GM12878 (cell line): ENCODE measurements at regions not wholly inside any gene's neighbourhood (a gene's known extent, or its start where the extent isn't known, plus 50 kb on each side); places are given as distances from the start of the nearest gene placed in this dataset.

ENCODE experiments used
- BHLHE40 ChIP-seq, 2 experiments: fragments of 450-650 bp in 1 of 2; IDR thresholded peaks; 2 replicates each; pipeline ENCODE4 v1.6.1; 2011 to 2017; ENCODE audit warnings: low read depth in 2 of 2, borderline replicate concordance in 1 of 2, improper control_type of control experiment in 1 of 2, low read length in 1 of 2, mild to moderate bottlenecking in 1 of 2
- MYC ChIP-seq: IDR thresholded peaks from 2 replicates; pipeline ENCODE4 v1.6.1; 2011; ENCODE audit warnings: mild to moderate bottlenecking, low read length, moderate library complexity, inconsistent platforms; ENCODE audit not compliant: insufficient read depth, insufficient replicate concordance, insufficient read length, severe bottlenecking
- NBN ChIP-seq: fragments of 450-650 bp; IDR thresholded peaks from 2 replicates; pipeline ENCODE4 v1.6.1; 2016
- SIN3A ChIP-seq: IDR thresholded peaks from 2 replicates; pipeline ENCODE4 v1.6.1; 2012; ENCODE audit warnings: low read depth, low read length, improper control_type of control experiment
- SP1 ChIP-seq: IDR thresholded peaks from one replicate; pipeline ENCODE4 v1.6.1; 2011; ENCODE audit warnings: low read depth, low read length
- SUZ12 ChIP-seq: fragments of 200-600 bp; sonication (generic); IDR thresholded peaks from one replicate; pipeline ENCODE4 v1.6.1; 2018; ENCODE audit warnings: antibody characterized with exemption, mild to moderate bottlenecking; ENCODE audit not compliant: unreplicated experiment
- TCF3 ChIP-seq: IDR thresholded peaks from 2 replicates; pipeline ENCODE4 v1.6.1; 2012; ENCODE audit warnings: low read depth, mild to moderate bottlenecking, low read length, borderline replicate concordance; ENCODE audit not compliant: insufficient read depth
- TF ChIP-seq, protein P1 (sequence below): fragments of 450-650 bp; IDR thresholded peaks from 2 replicates; pipeline ENCODE4 v1.6.1; 2017; ENCODE audit warnings: antibody characterized with exemption, mild to moderate bottlenecking, moderate library complexity
- TF ChIP-seq, protein P2 (sequence below), 3 experiments: IDR thresholded peaks in 2 of 3; conservative IDR thresholded peaks in 1 of 3; 2 replicates each; pipeline ENCODE4 v1.5.1; 2011; ENCODE audit warnings: low read depth in 3 of 3, low read length in 3 of 3, mild to moderate bottlenecking in 3 of 3, control low read depth in 2 of 3, moderate library complexity in 2 of 3, inconsistent platforms in 1 of 3, mixed read lengths in 1 of 3; ENCODE audit not compliant: control insufficient read depth in 2 of 3, insufficient read depth in 1 of 3; ENCODE audit errors: extremely low read depth in 1 of 3

DNA sequence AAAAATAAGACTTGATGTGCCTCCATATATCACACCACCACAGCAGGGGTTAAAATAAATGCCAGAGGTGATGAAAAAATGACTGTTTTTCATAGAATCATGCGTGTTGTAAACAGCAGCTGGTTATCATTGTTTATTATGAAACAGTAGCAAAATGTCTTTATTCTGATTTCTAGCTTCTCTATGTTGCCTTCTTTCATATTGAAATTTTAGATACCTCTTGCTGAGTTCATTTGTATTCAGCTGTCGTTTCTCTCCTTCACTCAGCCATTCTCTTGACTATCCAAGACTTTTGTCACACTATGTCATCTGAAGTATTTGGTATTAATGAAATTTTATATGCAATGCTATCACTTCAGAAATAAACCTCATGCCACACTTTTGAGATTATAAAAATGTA lies 465.0 kb downstream of the TAF11L14 start:
- TF ChIP-seq, protein P1, sequence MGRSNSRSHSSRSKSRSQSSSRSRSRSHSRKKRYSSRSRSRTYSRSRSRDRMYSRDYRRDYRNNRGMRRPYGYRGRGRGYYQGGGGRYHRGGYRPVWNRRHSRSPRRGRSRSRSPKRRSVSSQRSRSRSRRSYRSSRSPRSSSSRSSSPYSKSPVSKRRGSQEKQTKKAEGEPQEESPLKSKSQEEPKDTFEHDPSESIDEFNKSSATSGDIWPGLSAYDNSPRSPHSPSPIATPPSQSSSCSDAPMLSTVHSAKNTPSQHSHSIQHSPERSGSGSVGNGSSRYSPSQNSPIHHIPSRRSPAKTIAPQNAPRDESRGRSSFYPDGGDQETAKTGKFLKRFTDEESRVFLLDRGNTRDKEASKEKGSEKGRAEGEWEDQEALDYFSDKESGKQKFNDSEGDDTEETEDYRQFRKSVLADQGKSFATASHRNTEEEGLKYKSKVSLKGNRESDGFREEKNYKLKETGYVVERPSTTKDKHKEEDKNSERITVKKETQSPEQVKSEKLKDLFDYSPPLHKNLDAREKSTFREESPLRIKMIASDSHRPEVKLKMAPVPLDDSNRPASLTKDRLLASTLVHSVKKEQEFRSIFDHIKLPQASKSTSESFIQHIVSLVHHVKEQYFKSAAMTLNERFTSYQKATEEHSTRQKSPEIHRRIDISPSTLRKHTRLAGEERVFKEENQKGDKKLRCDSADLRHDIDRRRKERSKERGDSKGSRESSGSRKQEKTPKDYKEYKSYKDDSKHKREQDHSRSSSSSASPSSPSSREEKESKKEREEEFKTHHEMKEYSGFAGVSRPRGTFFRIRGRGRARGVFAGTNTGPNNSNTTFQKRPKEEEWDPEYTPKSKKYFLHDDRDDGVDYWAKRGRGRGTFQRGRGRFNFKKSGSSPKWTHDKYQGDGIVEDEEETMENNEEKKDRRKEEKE = no peak
- TF ChIP-seq MYC = no peak
- TF ChIP-seq, protein P2, sequence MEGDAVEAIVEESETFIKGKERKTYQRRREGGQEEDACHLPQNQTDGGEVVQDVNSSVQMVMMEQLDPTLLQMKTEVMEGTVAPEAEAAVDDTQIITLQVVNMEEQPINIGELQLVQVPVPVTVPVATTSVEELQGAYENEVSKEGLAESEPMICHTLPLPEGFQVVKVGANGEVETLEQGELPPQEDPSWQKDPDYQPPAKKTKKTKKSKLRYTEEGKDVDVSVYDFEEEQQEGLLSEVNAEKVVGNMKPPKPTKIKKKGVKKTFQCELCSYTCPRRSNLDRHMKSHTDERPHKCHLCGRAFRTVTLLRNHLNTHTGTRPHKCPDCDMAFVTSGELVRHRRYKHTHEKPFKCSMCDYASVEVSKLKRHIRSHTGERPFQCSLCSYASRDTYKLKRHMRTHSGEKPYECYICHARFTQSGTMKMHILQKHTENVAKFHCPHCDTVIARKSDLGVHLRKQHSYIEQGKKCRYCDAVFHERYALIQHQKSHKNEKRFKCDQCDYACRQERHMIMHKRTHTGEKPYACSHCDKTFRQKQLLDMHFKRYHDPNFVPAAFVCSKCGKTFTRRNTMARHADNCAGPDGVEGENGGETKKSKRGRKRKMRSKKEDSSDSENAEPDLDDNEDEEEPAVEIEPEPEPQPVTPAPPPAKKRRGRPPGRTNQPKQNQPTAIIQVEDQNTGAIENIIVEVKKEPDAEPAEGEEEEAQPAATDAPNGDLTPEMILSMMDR (IDR thresholded peaks at IDR 0.05 in 2 of 3, conservative IDR thresholded peaks at IDR 0.05 in 1 of 3; ENCODE audit: control insufficient read depth in 2 of 3, extremely low read depth in 1 of 3, insufficient read depth in 1 of 3, low read depth in 3 of 3, low read length in 3 of 3) = no peak
- no peak for TF ChIP-seq BHLHE40 (IDR thresholded peaks at IDR 0.05; ENCODE audit: borderline replicate concordance in 1 of 2, low read depth in 2 of 2, low read length in 1 of 2)
- no peak for TF ChIP-seq SIN3A
- no peak for TF ChIP-seq NBN
- TF ChIP-seq TCF3 = no peak
- TF ChIP-seq SP1 = no peak
- TF ChIP-seq SUZ12 = no peak
